ENCODE measurements at regions not wholly inside any gene's neighbourhood (a gene's known extent, or its start where the extent isn't known, plus 50 kb on each side); places are given as distances from the start of the nearest gene placed in this dataset.

DNA sequence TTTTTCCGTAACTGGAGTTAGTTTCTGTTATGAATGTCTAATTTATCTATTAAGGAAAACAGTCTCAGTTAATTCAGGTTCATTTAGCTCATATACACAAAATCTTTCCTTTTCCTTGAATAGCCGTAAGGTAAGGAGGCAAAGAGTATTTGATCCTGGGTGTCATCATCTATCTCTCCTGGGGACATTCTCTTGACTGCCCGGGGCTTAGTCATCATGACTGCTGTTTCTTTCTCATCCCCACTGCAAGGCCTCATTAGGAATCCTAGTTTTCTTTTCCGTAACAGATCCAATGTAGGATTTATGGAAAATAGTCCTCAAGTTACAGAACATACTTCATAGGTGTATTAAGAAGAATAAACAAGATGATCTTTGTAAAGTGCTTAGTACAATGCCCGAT, 134.9 kb upstream of the CHD1 start:
- TF ChIP-seq, protein P1, sequence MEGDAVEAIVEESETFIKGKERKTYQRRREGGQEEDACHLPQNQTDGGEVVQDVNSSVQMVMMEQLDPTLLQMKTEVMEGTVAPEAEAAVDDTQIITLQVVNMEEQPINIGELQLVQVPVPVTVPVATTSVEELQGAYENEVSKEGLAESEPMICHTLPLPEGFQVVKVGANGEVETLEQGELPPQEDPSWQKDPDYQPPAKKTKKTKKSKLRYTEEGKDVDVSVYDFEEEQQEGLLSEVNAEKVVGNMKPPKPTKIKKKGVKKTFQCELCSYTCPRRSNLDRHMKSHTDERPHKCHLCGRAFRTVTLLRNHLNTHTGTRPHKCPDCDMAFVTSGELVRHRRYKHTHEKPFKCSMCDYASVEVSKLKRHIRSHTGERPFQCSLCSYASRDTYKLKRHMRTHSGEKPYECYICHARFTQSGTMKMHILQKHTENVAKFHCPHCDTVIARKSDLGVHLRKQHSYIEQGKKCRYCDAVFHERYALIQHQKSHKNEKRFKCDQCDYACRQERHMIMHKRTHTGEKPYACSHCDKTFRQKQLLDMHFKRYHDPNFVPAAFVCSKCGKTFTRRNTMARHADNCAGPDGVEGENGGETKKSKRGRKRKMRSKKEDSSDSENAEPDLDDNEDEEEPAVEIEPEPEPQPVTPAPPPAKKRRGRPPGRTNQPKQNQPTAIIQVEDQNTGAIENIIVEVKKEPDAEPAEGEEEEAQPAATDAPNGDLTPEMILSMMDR (conservative IDR thresholded peaks at IDR 0.05; ENCODE audit: control insufficient read depth, insufficient read depth, low read depth, low read length), result no peak
- DNase-seq (ENCODE audit: low read depth), result peak; percentile 56
- H3K4me3 ChIP-seq (ENCODE audit: control insufficient read depth, low read depth, low read length), result no peak overlapping the region

GRCh38 chr5:99061711-99062110, 132.9 kb upstream of the CHD1 start:
- peak; percentile 88 for DNase-seq (ENCODE audit: low read depth)
- TF ChIP-seq, protein P1 (conservative IDR thresholded peaks at IDR 0.05; ENCODE audit: control insufficient read depth, insufficient read depth, low read depth, low read length), result no peak
- no peak overlapping the region for H3K4me3 ChIP-seq (ENCODE audit: control insufficient read depth, low read depth, low read length)

DNA sequence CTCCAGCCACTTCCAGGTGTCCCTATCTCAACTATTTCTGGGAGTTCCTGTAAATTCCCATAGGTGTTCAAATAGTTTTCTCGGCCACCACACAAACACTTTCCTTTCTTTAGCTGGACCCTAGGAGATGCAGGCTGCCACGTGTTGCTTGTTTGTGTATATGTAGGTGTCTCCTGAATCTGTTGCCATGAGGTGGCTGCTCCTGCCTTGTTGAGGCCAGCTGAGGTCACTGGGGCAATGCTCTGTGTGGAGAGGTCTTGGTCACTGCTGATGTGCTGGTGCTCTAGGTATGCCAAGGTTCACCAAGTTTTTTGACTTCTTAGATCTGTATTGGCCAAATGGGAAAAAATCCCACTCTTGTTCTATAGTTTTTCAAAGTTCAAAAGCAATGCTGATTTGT, 132.5 kb upstream of the CHD1 start:
- no peak for DNase-seq (ENCODE audit: low read depth)
- H3K4me3 ChIP-seq (ENCODE audit: control insufficient read depth, low read depth, low read length), result no peak overlapping the region
- TF ChIP-seq, protein P1 (conservative IDR thresholded peaks at IDR 0.05; ENCODE audit: control insufficient read depth, insufficient read depth, low read depth, low read length), result no peak

GRCh38 chr5:99060306-99061261, 131.8 kb upstream of the CHD1 start:
- TF ChIP-seq, protein P1 (conservative IDR thresholded peaks at IDR 0.05; ENCODE audit: control insufficient read depth, insufficient read depth, low read depth, low read length), result peak; percentile 92
- peak; percentile 84 for DNase-seq (ENCODE audit: low read depth)

DNA sequence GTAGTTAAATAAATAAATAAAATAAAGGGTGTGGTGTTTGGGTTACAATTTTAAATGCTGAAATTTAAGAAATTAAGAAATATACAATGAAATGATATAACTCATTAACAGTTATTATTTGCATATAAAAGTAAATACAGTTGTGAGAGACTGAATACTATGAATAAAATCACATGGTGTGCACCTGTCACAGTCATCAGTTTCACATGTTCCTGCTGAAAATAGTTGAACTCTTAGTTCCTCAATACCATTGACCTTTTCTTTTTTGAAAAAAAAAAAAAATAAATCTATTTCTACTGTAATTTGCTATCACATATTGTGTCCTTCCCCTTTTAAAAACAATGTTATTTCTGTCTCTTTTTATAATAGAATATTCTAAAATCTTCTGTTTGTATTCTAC, 130.9 kb upstream of the CHD1 start:
- H3K4me3 ChIP-seq (ENCODE audit: control insufficient read depth, low read depth, low read length), result no peak overlapping the region
- TF ChIP-seq, protein P1 (conservative IDR thresholded peaks at IDR 0.05; ENCODE audit: control insufficient read depth, insufficient read depth, low read depth, low read length), result no peak
- no peak for DNase-seq (ENCODE audit: low read depth)

More at GRCh38 chr5:99060306-99061261, 131.8 kb upstream of the CHD1 start:
- no peak overlapping the region for H3K4me3 ChIP-seq (ENCODE audit: control insufficient read depth, low read depth, low read length)

- DNase-seq (ENCODE audit: low read depth), result no peak
- no peak overlapping the region for H3K4me3 ChIP-seq (ENCODE audit: control insufficient read depth, low read depth, low read length)
- TF ChIP-seq, protein P1 (conservative IDR thresholded peaks at IDR 0.05; ENCODE audit: control insufficient read depth, insufficient read depth, low read depth, low read length), result no peak
These were observed 129.7 kb upstream of the CHD1 start for GRCh38 chr5:99058466-99058865.

All from fibroblast of mammary gland (primary cell).